CD14-positive monocyte (primary cell): ENCODE measurements at regions not wholly inside any gene's neighbourhood (a gene's known extent, or its start where the extent isn't known, plus 50 kb on each side); places are given as distances from the start of the nearest gene placed in this dataset.

ENCODE experiments used
- DNase-seq, 3 donors: peaks; one replicate each; pipeline ENCODE4 v3.0.0-alpha.2; 2011 to 2022
- H2AFZ ChIP-seq: 2 replicates; pipeline ENCODE4 v1.6.0; 2012; ENCODE audit warnings: mild to moderate bottlenecking, low read depth, low read length, inconsistent platforms; ENCODE audit not compliant: insufficient read depth, poor library complexity, severe bottlenecking
- H3K27ac ChIP-seq, 2 donors: 1 replicate in 1 of 2; 2 replicates in 1 of 2; pipeline ENCODE4 v1.5.1; 2012 to 2013; ENCODE audit warnings: low read length in 2 of 2, control low read depth in 1 of 2, inconsistent platforms in 1 of 2, low read depth in 1 of 2, mild to moderate bottlenecking in 1 of 2
- H3K27me3 ChIP-seq, 2 donors: one replicate each; pipeline versions ENCODE4 v1.6.0 to v1.6.1; 2011 to 2013; ENCODE audit warnings: low read length in 2 of 2; ENCODE audit not compliant: control insufficient read depth in 2 of 2, insufficient read depth in 2 of 2
- H3K36me3 ChIP-seq, 2 donors: replicated peaks in 1 of 2; 1 replicate in 1 of 2; 2 replicates in 1 of 2; pipeline versions ENCODE4 v1.5.1 to v1.6.1; 2012 to 2013; ENCODE audit warnings: low read length in 2 of 2, control low read depth in 1 of 2, inconsistent platforms in 1 of 2, mild to moderate bottlenecking in 1 of 2; ENCODE audit not compliant: insufficient read depth in 2 of 2, control insufficient read depth in 1 of 2
- H3K4me1 ChIP-seq, 2 donors: 1 replicate in 1 of 2; 2 replicates in 1 of 2; pipeline versions ENCODE4 v1.5.1 to v1.6.1; 2012 to 2013; ENCODE audit warnings: low read length in 2 of 2, control low read depth in 1 of 2, inconsistent platforms in 1 of 2, mild to moderate bottlenecking in 1 of 2, moderate library complexity in 1 of 2; ENCODE audit not compliant: insufficient read depth in 2 of 2, control insufficient read depth in 1 of 2
- H3K4me2 ChIP-seq: replicated peaks from 2 replicates; pipeline ENCODE3; 2012; ENCODE audit warnings: low read length, moderate library complexity, mild to moderate bottlenecking; ENCODE audit not compliant: poor library complexity, severe bottlenecking; ENCODE audit errors: extremely low read depth
- H3K4me3 ChIP-seq, 3 experiments: fragments of 200-600 bp in 1 of 3; sonication (generic) in 1 of 3; replicated peaks in 1 of 3; 1 replicate in 2 of 3; 2 replicates in 1 of 3; pipeline ENCODE4 v1.5.1; 2011 to 2013; ENCODE audit warnings: low read length in 3 of 3, mild to moderate bottlenecking in 3 of 3, control low read depth in 2 of 3, low read depth in 2 of 3, inconsistent platforms in 1 of 3, moderate library complexity in 1 of 3
- H3K79me2 ChIP-seq: 2 replicates; pipeline ENCODE4 v1.6.0; 2012; ENCODE audit warnings: mild to moderate bottlenecking, control low read depth, inconsistent platforms, low read length, moderate library complexity; ENCODE audit not compliant: insufficient read depth
- H3K9ac ChIP-seq: 2 replicates; pipeline ENCODE4 v1.6.0; 2017; ENCODE audit warnings: low read length, mild to moderate bottlenecking; ENCODE audit not compliant: insufficient read depth, poor library complexity, severe bottlenecking
- H3K9me3 ChIP-seq, 2 donors: replicated peaks in 1 of 2; 1 replicate in 1 of 2; 2 replicates in 1 of 2; pipeline versions ENCODE4 v1.5.1 to v1.6.1; 2012 to 2013; ENCODE audit warnings: low read length in 2 of 2, control low read depth in 1 of 2; ENCODE audit not compliant: control insufficient read depth in 1 of 2, insufficient read depth in 1 of 2
- H4K20me1 ChIP-seq: 2 replicates; pipeline ENCODE4 v1.6.0; 2012; ENCODE audit warnings: mild to moderate bottlenecking, low read length, control low read depth, moderate library complexity; ENCODE audit not compliant: insufficient read depth
- H3K27ac Mint-ChIP-seq, 7 donors: one replicate each; pipeline ENCODE4 v1.8.0; 2020; ENCODE audit warnings: mild to moderate bottlenecking in 7 of 7, mixed read lengths in 7 of 7, moderate library complexity in 6 of 7, inconsistent platforms in 2 of 7
- H3K27me3 Mint-ChIP-seq, 3 donors: one replicate each; pipeline ENCODE4 v1.8.0; 2021 to 2022; ENCODE audit warnings: low read depth in 3 of 3, mild to moderate bottlenecking in 3 of 3, mixed read lengths in 3 of 3, moderate library complexity in 3 of 3, inconsistent platforms in 1 of 3
- H3K36me3 Mint-ChIP-seq, 2 donors: one replicate each; pipeline ENCODE4 v1.8.0; 2020; ENCODE audit warnings: mixed read lengths in 2 of 2, inconsistent platforms in 1 of 2, mild to moderate bottlenecking in 1 of 2
- H3K4me1 Mint-ChIP-seq: one replicate; pipeline ENCODE4 v1.8.0; 2020; ENCODE audit warnings: mild to moderate bottlenecking, mixed read lengths
- H3K4me3 Mint-ChIP-seq, 2 donors: one replicate each; pipeline ENCODE4 v1.8.0; 2020; ENCODE audit warnings: mild to moderate bottlenecking in 2 of 2, mixed read lengths in 2 of 2, moderate library complexity in 1 of 2
- H3K9me3 Mint-ChIP-seq, 7 donors: one replicate each; pipeline ENCODE4 v1.8.0; 2020 to 2022; ENCODE audit warnings: mixed read lengths in 7 of 7, mild to moderate bottlenecking in 6 of 7, moderate library complexity in 6 of 7, inconsistent platforms in 2 of 7
- CTCF ChIP-seq: fragments of 200-600 bp; IDR thresholded peaks from one replicate; pipeline ENCODE4 v1.8.0; 2022; ENCODE audit warnings: antibody characterized with exemption, mild to moderate bottlenecking
- WGBS: methylation state at CpG from one replicate; pipeline ENCODE4 v1.1.5; 2013; ENCODE audit warnings: missing lambda C conversion rate; ENCODE audit not compliant: insufficient coverage; 5-methylcytosine and 5-hydroxymethylcytosine counted together
- intact Hi-C, 2 donors: fragments of 100-400 bp; cut with micrococcal nuclease; formaldehyde crosslinking; loops; one replicate each; pipeline versions ENCODE4 v1.15.0 to v1.15.1; 2023

- no peaks in the 10 kb centered on the region for H3K4me1 ChIP-seq
- no peaks in the 10 kb centered on the region for H3K36me3 ChIP-seq
- intact Hi-C loops: no loop called here
- H3K9ac ChIP-seq: no peak overlapping the region
- no peaks in the 10 kb centered on the region for H3K4me1 Mint-ChIP-seq
- H3K27me3 ChIP-seq: no peaks in the 10 kb centered on the region
- H2AFZ ChIP-seq: no peak overlapping the region
- H3K27ac Mint-ChIP-seq: no peak overlapping the region
- peaks cover 0 to 10% (median 3%) of the 10 kb centered on the region in 7 donors for H3K9me3 Mint-ChIP-seq
- H3K36me3 Mint-ChIP-seq: no peaks in the 10 kb centered on the region
- no peaks in the 10 kb centered on the region for H4K20me1 ChIP-seq
- TF ChIP-seq CTCF: no peak
- H3K4me2 ChIP-seq: no peak overlapping the region
- no peak overlapping the region for H3K4me3 Mint-ChIP-seq
- 76% methylated on average over 3 of the region's 3 CpGs for WGBS
- H3K9me3 ChIP-seq: peaks cover 0 to 10% of the 10 kb centered on the region in 2 donors
- H3K27me3 Mint-ChIP-seq: no peaks in the 10 kb centered on the region
- no peak overlapping the region for H3K4me3 ChIP-seq
- no peak overlapping the region for H3K27ac ChIP-seq
- no peak for DNase-seq
- no peaks in the 10 kb centered on the region for H3K79me2 ChIP-seq
These were observed 303.8 kb upstream of the CDH18 start for GRCh38 chr5:20291766-20292165.

- Histone ChIP-seq H4K20me1 (no peaks in the 10 kb centered on the region), H2AFZ (no peak overlapping the region), H3K79me2 (no peaks in the 10 kb centered on the region), H3K27ac (no peak overlapping the region), H3K9ac (no peak overlapping the region), H3K36me3 (no peaks in the 10 kb centered on the region), H3K27me3 (no peaks in the 10 kb centered on the region), H3K4me2 (no peak overlapping the region), H3K4me1 (no peaks in the 10 kb centered on the region), H3K9me3 (no peaks in the 10 kb centered on the region), H3K4me3 (no peak overlapping the region)
- TF ChIP-seq CTCF: no peak
- DNase-seq: no peak
- H3K27me3 Mint-ChIP-seq: no peaks in the 10 kb centered on the region
- no peak overlapping the region for H3K27ac Mint-ChIP-seq
- H3K36me3 Mint-ChIP-seq: no peaks in the 10 kb centered on the region
- H3K4me1 Mint-ChIP-seq: no peaks in the 10 kb centered on the region
- intact Hi-C loops: no loop called here
- no CpG with 5 or more reads among the region's 4 CpGs for WGBS
- H3K9me3 Mint-ChIP-seq: peaks cover 0 to 2% (median 0%) of the 10 kb centered on the region in 7 donors
- no peak overlapping the region for H3K4me3 Mint-ChIP-seq
These were observed 299.6 kb upstream of the CDH18 start for GRCh38 chr5:20287640-20288039.
